ENCODE measurements at regions not wholly inside any gene's neighbourhood (a gene's known extent, or its start where the extent isn't known, plus 50 kb on each side); places are given as distances from the start of the nearest gene placed in this dataset.
"Not testable (repeated sequence)": the region's sequence is repeated elsewhere in the genome, so short reads cannot be mapped to it uniquely, and the experiment has no call there.

GRCh38 chr3:18188491-18188890 is 236.6 kb downstream of the SATB1 start:
- DNase-seq: no peak

- no peak for DNase-seq
These were observed 239.5 kb downstream of the SATB1 start for GRCh38 chr3:18185624-18186023.

GRCh38 chr3:18182923-18183322 is 242.2 kb downstream of the SATB1 start:
- not testable (repeated sequence) for DNase-seq

- DNase-seq: no peak
These were observed 245.6 kb downstream of the SATB1 start for GRCh38 chr3:18179521-18179920.

- no peak for DNase-seq
These were observed 247.9 kb downstream of the SATB1 start for GRCh38 chr3:18177271-18177670.

GRCh38 chr3:18173891-18174290 is 251.2 kb downstream of the SATB1 start:
- DNase-seq: not testable (repeated sequence)

GRCh38 chr3:18159681-18160080 is 265.5 kb downstream of the SATB1 start:
- DNase-seq: no peak

GRCh38 chr3:18153571-18154173 is 271.5 kb downstream of the SATB1 start:
- DNase-seq: no peak

GRCh38 chr3:18151199-18151598 is 273.9 kb downstream of the SATB1 start:
- no peak for DNase-seq

GRCh38 chr3:18149935-18150334 is 275.2 kb downstream of the SATB1 start:
- DNase-seq: no peak

GRCh38 chr3:18149386-18149785 is 275.8 kb downstream of the SATB1 start:
- no peak for DNase-seq

- DNase-seq: no peak
These were observed 280.6 kb downstream of the SATB1 start for GRCh38 chr3:18144571-18144970.

GRCh38 chr3:18143258-18143780 is 281.8 kb downstream of the SATB1 start:
- no peak for DNase-seq

- DNase-seq: no peak
These were observed 287.2 kb downstream of the SATB1 start for GRCh38 chr3:18137958-18138357.

GRCh38 chr3:18135060-18135814 is 289.9 kb downstream of the SATB1 start:
- DNase-seq: no peak

- DNase-seq: no peak
These were observed 290.6 kb downstream of the SATB1 start for GRCh38 chr3:18134386-18135059.

GRCh38 chr3:18132991-18133390 is 292.1 kb downstream of the SATB1 start:
- no peak for DNase-seq

- no peak for DNase-seq
These were observed 297.1 kb downstream of the SATB1 start for GRCh38 chr3:18127859-18128681.

- DNase-seq: no peak
These were observed 297.8 kb downstream of the SATB1 start for GRCh38 chr3:18127174-18127858.

- no peak for DNase-seq
These were observed 298.4 kb downstream of the SATB1 start for GRCh38 chr3:18126772-18127171.

- no peak for DNase-seq
These were observed 300.6 kb downstream of the SATB1 start for GRCh38 chr3:18124501-18124900.

GRCh38 chr3:18122264-18122663 is 302.9 kb downstream of the SATB1 start:
- DNase-seq: no peak

All from activated CD4-positive, alpha-beta T cell treated with anti-CD3 and anti-CD28 coated beads for 4 hours (primary cell).